Activated CD4-positive, alpha-beta T cell treated with anti-CD3 and anti-CD28 coated beads for 48 hours (primary cell): ENCODE measurements at regions not wholly inside any gene's neighbourhood (a gene's known extent, or its start where the extent isn't known, plus 50 kb on each side); places are given as distances from the start of the nearest gene placed in this dataset.
"Not testable (repeated sequence)": the region's sequence is repeated elsewhere in the genome, so short reads cannot be mapped to it uniquely, and the experiment has no call there.

ENCODE experiments used
- DNase-seq: peaks from one replicate; pipeline ENCODE4 v3.0.0-alpha.2; 2020

- no peak for DNase-seq
These were observed 1656.3 kb upstream of the FLRT2 start for GRCh38 chr14:83873669-83874068.

GRCh38 chr14:83874662-83875061, 1655.3 kb upstream of the FLRT2 start:
- no peak for DNase-seq

- no peak for DNase-seq
These were observed 1646.2 kb upstream of the FLRT2 start for GRCh38 chr14:83883732-83884131.

GRCh38 chr14:83885837-83886293, 1644.1 kb upstream of the FLRT2 start:
- DNase-seq = no peak

GRCh38 chr14:83887866-83888265, 1642.1 kb upstream of the FLRT2 start:
- DNase-seq = no peak

GRCh38 chr14:83893447-83893846, 1636.5 kb upstream of the FLRT2 start:
- no peak for DNase-seq

GRCh38 chr14:83894568-83894967, 1635.4 kb upstream of the FLRT2 start:
- no peak for DNase-seq

DNA sequence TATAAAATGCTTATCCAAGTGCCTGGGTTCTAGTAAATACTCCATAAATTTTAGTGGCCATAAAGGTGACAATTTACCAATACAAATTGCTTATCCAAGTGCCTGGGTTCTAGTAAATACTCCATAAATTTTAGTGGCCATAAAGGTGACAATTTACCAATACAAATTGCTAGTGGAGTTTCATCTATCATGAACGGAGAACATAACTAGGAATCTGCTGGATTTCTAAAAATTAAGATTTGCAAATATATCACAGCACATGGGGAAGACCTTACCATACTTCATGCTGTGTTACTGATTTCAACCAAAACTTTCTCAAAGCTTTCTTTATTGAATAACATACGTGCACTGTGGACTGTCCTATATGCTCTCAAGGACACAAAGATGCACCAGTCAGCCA, 1631.4 kb upstream of the FLRT2 start:
- DNase-seq = not testable (repeated sequence)

DNA sequence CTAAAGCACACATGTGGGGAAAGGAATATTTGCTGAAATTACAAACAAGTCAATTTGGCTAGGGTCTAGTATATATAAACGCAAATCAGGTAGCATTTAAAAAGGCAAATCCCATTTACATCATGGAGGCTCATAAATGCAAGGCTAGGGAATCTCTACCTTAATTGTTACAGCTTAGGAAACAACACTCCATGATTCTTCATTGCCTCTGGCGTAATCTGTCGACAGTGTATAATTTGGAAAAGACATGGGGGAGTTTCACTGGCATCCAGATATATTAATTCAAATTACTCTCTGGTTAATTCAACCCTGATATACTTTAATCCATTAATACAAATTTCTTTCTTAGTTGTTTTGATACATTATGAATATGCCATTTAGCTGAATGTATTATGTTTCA, 1630.2 kb upstream of the FLRT2 start:
- DNase-seq = no peak

- DNase-seq = no peak
These were observed 1624.8 kb upstream of the FLRT2 start for GRCh38 chr14:83905157-83905556.

DNA sequence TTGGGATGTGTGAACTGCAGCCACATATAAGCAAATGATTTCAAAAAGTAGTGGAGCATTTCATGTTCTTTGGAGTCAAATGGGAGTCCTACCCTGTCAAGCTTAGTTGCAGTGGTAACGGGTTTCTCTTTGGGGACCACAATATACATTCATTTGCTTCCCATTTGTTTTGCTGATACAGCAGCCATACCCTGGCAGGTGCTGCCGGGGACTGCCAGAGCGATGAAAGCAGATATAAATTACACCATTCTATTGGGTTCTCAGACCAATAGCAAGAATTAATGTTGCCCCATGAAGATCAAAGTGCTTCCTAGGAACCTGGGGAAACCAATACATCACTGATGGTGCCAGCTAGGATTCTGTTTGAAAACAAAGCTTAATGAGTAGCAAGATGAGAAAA, 1621.5 kb upstream of the FLRT2 start:
- no peak for DNase-seq

DNA sequence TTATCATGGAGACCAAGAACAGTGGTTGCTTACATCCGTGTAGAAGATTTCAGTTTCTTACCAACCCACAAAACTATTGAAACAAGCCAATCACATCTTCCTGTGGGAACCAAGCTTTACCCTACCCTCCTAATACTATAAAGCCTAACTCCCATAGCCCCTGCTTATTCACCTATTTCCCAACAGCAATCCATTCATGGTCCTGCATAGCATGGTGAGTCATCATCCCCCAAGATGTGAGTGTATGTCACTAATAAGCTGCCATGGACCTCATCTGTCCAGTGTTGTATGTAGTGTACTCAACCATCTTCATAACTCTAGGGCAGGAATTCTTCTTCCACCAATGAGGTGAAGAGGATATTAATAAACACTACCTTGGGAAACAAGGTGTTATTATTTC, 1620.4 kb upstream of the FLRT2 start:
- no peak for DNase-seq

DNA sequence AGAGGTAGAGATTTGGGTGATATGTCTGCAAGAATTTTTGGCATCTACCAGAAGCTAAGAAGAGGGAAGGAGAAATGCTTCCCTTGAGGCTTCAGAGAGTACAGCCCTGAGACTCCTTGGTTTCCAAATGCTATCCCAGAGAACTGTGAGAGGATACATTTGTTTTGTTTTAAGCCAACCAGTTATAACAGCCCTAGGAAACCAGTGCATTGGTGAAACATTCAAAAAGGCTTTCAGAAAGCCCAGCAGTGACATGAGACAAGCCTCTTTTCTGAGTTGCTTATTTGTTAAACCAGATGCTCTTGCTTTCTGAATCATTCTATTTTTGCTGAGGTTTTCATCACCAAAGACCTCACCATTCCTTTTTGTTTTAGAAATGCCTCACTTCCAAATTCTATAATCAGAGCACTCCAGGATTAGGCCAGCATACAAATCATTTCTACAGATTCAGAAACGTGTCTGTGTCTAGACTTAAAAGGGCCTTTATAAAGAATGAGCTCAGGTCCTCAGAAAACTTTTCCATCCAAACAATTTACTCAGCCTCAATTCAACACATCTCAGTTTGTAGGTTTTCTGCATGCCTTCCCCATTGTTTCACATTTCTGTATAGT, 1617.8 kb upstream of the FLRT2 start:
- DNase-seq = no peak

GRCh38 chr14:83913476-83913875, 1616.5 kb upstream of the FLRT2 start:
- no peak for DNase-seq

DNA sequence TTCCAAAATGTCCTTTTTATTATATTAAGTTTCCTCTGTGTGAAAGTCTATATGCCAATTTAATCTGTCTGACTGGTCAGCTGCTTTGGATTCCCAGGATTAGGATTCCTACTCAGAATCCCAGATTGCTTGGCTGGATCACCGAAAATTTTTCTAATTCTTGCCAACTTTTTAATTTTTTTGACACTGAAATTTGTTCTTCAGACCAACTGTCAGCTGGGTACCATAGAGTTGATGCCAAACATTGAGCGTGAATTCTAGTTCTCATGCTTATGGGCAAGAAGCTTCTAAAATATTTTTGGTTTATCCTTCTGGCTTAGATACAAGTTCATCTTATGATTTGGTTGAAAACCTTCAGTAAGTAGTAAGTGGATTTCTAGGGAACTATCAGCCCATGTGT, 1611.4 kb upstream of the FLRT2 start:
- DNase-seq = no peak

- not testable (repeated sequence) for DNase-seq
These were observed 1610.3 kb upstream of the FLRT2 start for GRCh38 chr14:83919675-83920074.

- no peak for DNase-seq
These were observed 1606.1 kb upstream of the FLRT2 start for GRCh38 chr14:83923842-83924241.

DNA sequence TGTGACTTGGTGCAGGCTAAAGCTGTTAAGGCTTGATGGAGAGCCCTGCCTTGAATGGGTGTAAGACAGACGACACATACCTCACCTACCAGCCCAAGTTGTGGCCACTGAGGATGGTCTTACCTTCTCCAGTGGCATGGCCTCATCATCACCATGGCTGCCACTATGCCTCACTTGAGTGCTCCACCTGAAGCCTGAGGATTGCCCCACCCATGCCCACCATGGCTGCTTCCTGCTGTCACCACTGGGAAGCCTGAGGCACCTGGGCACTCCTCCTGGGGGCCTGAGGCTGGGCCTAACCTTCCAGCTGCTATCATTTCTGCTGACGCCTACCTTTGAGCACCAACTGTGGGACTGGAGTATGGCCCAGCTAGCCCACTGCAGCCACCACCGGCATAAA, 1605.7 kb upstream of the FLRT2 start:
- DNase-seq = no peak

DNA sequence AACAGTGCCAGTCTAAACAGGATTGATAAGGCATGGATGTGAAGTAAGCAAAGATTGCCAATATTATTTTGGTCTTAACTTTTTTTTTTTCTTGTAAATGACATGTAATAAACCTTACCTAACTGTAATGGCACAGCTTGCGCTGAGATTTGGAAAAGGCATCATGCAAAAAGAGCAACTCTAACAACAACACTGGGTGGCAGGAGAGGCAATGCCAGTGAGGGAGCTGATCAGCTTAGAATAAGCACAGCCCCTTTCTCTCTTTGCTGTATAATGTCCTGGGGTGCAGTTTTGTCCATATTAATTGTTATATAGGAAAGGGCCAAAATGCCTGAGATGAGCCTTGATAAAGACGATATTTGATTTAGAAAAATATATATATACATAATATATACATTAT, 1589.7 kb upstream of the FLRT2 start:
- no peak for DNase-seq

DNA sequence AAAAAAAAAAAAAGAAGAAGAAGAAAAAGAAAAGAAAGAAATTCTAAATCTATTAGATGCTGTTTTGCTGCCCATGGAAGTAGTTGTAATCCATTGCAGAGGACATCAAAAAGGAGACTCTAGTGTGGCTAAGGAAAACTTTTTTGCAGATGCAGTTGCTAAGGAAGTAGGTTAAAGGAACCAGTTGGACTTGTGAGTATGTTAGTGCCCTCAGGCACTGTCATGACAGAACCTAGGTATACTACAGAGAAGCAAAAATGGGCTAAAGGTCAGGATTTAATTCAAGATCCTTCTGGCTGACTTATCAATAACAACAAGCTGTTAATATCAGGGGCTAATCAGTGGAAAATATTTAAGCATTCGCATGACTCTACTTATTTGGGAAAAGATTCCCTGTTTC, 1571.6 kb upstream of the FLRT2 start:
- DNase-seq = no peak

GRCh38 chr14:83960832-83961512, 1569.0 kb upstream of the FLRT2 start:
- no peak for DNase-seq

- DNase-seq = no peak
These were observed 1559.9 kb upstream of the FLRT2 start for GRCh38 chr14:83969998-83970397.

GRCh38 chr14:83972631-83973030, 1557.3 kb upstream of the FLRT2 start:
- DNase-seq = no peak

DNA sequence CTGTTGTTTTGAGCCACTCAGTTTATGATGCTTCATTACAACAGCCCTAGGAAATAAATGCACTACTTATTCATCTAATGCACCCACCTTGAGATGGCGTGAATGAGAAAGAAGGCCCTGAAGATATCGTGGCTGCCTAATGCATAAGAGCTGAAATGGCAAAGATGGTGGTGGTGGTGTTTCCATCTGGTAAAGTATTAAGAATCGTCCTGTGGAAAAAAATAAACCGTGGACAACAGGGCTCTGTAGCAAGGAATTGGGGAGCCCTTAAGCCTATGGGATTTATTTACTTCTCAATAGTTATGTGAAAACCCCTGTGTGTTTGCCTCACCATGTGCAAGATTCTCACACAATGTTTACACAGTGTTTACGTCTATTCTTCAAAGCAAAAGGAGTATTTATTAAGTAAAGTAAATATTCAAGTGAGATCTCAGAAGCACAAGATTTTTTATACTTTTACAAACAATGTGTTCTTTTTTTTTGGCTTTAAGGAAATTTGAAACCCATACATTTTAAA, 1555.2 kb upstream of the FLRT2 start:
- DNase-seq = no peak

DNA sequence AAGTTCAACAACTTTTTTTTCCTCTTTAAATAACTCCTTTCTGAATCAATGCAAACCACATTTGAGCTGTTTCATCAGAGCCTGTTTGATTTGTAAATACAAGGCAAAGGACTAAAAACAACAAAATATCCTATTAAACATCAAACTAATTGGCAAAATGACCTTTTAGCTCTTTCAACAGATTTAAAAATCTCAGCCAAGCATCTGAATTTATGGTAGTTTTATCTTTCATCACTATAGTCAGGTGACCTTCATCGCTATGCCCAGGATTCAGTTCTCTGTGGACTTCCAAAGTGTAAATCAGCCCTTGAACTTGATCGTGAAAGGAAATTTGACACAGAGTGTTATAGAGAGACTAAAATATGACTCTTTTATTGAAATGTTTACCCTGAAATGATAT, 1554.5 kb upstream of the FLRT2 start:
- no peak for DNase-seq
